Hematopoietic multipotent progenitor cell treated with erythropoietin and hydrocortisone succinate and interleukin-3 and kit ligand, for 17 days (in vitro differentiated cells): ENCODE measurements at regions not wholly inside any gene's neighbourhood (a gene's known extent, or its start where the extent isn't known, plus 50 kb on each side); places are given as distances from the start of the nearest gene placed in this dataset.
"Not testable (repeated sequence)": the region's sequence is repeated elsewhere in the genome, so short reads cannot be mapped to it uniquely, and the experiment has no call there.

Experiments used
- DNase-seq: peaks from one replicate; pipeline ENCODE4 v3.0.0-alpha.2; 2015; ENCODE audit warnings: low spot score

DNA sequence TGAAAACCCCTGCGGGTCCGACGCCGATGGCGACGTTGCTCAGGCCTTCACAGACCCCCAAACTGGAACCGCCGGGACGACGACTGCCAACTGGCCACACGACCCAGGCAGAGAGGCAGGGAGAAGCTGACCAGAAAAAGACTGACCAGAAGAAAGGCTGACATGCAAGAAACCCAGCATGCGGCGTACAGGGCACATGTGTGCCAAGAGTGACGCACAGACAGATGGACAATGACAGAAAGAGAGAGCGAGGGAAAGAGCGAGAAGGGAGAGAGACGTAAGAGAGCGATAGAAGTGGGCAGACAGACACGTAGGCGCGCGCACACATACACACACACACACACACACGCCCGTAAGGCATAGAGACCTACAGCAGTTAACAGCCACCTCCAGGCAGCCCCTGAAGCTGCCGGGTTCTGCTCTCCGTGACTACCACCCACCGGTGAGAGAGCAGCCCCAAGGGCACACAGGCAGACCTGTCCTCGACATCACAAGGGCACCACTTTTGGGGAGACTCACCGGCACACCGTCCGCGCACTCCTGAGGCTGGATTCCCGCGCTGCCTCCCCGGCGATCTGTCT, 67.2 kb upstream of the ZNF527 start:
- DNase-seq: no peak

DNA sequence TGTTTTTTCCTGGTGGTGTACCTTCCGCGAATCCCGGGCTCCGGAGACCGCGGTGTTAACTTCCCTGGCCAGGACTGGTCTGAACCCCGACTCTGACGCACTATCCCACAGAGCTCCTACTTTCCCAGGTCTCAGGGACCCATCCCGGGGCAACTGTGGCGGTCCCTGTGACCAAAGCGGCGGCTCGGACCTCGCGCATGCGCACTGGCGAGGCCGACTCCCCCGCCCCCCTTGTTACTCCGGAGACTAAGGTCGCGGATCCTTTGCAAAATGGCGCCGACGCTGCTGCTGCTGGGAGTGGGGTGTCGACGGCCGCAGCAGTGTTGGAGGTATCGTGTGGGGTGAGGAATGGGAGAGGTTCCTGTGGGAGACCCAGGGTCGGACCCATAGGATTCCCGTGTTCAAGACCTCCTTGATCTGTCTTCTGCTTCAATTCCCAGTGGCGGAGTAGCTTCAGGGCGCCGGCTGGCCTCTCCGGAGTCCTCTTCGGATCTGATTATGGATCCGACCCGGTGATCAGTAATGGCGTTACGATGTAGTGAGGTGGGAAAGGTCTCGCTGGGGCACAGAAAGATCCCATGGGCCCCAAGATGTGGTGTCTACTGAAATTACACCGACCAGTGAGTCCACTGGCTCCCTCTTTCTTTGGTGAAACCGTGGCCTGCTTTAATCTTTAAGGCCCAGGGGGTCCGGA, 66.6 kb upstream of the ZNF527 start:
- no peak for DNase-seq

DNA sequence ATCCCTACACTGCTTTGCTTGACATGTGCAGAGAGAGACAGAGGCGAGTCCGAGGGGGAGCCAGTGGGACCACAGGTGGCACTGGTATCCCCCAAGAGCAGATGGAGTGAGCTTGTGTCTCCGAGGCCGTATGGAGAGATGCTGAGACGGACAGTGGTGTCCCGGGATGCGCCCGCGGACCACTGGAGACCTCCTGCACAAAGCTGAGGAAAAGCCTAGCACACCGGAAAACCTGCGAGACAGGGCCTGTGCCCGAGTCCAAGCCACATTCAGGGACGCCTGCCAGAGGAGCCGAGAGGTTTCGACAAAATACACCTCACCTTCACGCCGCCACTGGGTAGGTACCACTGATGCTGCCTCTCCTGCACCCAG, 66.0 kb upstream of the ZNF527 start:
- DNase-seq: no peak

DNA sequence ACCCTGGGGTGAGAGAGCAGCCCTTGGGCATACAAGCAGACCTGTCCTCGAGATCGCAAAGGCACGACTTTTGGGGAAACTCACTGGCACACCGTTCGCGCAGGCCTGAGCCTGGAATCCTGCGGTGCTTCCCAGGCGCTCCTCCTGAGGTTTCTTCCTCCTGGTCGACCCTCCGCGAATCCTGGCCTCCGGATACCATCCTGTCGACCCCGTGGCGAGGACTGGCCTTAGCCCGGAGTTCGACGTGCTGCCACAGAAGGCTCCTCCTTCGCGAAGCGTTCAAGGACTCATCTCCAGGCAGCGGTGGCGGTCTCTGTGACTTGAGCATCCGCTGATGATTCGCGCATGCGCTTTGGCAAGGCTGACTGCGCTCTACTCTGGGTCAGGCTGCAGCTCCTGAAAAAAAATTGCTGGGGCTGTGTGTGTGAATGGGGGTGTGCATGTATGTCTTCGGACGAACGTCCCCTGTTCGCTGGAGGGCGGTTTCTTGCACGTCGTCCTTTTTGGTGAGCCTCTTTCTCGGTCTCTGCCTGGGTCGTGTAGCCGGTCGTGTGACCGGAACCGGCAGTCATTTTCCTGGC, 64.4 kb upstream of the ZNF527 start:
- no peak for DNase-seq

DNA sequence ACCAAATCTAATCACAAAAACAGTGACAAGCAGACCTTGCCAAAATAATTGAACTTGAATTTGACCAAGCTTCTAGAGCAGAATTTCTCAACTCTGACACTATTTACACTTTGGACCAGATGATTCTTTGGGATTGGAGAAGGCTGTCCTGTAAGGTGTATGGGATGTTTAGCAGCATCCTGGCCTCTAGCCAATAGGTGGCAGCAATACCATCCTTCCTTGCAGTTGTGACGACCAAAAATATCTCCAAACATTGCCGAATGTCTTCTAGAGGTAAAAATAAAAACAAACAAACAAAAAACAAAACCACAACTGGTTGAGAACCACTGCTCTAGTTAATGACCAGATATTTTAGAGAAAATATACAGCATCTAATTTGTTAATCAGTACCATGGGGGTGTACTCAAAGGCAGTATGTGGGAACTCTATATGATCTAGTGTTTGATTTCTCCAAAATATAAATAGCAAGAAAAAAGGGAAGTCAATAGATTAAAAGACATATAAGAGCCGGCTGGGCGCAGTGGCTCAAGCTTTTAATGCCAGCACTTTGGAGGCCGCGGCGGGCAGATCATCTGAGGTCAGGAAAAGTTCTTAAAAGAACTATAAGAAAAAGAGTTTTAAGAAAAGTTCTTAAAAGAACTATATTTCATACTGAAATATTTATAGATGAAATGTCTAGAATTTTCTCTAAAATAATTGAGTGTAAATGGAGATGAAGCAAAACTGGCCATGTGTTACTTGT, 60.9 kb upstream of the ZNF527 start:
- no peak for DNase-seq

DNA sequence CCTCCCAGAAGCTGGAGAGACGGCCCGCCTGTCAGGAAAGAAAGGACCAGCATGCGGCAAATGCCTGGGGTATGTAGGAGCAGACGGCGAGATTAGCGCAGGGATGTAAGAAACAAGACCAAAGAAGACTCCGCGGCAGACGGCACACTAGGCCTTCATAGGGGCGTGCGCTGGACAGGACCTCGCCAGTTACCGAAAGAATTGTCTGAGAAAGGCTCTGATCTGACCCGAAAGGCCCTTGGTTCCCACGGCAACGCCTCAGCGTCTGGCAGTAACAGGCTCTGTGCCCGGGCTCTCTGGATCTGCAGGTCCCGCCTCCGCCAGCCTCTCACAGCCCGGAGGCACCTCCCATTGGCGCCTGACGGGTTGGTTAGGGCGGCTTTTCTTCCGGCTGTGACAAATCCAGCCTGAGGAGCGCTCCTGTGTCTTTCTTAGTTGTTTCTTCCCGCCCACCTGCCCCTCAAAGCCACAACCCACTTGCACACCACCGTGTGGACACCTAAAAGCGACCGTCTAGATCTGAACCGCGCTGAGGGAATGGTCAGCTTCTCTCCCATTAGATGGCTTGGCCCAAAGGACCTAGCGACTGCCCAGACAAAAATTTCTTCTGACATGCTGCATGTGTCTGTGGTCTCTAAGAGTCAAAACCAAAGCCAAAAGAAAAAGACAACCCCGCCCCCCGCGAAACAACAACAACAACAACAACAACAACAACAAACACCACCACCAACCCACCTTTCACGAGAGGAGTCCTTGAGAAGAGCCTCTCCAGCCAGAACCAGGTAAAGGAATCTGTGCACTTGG, 58.2 kb upstream of the ZNF527 start:
- not testable (repeated sequence) for DNase-seq

DNA sequence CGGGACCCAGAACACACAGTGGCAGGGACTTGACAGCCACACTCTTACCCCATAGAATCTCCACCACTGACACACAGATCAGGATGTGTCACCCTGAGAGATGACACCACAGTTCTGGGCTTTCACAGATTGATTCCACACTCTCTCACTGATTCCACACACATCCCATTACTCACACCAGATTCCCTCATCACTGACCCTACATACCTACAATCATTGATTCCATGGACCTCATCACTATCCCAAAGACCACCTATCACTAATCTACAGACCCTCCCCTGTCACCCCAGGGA, 57.6 kb upstream of the ZNF527 start:
- DNase-seq: no peak

DNA sequence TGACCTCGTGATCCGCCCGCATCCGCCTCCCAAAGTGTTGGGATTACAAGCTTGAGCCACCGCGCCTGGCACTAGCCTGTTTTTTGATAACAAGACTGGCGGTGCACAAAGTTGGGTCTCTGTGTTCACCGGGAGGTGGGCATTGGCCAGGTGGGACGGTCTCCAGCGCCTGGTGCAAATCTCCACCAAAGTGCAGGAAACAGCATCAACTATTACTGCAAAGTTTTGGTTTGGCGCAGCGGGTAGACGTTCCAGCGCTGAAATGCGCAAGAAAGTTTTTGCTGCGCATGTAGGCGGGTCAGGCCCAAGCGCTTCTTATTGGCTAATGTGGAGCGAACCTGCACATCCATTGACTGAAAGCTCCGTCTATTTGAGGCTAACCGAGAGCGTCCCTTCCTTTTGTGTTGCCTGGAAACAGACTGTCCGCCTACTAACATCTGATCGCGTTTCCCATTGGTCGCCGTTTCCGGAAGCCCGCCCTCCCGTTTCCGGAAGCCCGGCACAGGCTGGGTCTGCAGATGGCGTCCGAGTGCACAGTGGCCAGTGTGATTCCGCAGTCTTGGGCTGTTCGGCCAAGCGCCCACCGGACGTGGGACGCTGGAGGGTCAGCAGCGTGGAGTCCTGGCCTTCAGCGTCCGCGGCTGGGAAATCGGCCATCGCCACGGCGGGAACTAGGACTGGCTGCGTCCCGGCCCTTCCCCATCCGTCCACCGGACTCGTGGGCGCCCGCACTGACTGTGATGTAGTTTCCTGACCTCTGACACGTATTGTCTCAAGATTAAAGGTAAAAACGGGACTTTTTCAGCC, 53.3 kb upstream of the ZNF527 start:
- peak; percentile 83 for DNase-seq

DNA sequence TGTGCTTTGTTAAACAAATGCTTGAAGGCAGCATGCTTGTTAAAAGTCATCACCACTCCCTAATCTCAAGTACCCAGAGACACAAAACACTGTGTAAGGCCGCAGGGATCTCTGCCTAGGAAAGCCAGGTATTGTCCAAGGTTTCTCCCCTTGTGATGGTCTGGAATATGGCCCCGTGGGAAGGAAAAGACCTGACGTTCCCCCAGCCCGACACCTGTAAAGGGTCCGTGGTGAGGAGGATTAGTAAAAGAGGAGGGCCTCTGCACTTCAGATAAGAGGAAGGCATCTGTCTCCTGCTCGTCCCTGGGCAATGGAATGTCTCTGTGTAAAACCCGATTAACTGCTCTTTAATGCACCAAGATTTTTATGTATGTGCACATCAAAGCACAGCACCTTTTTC, 49.9 kb upstream of the ZNF527 start:
- not testable (repeated sequence) for DNase-seq
